Lower lobe of right lung (tissue), 2 donors: ENCODE measurements at regions not wholly inside any gene's neighbourhood (a gene's known extent, or its start where the extent isn't known, plus 50 kb on each side); places are given as distances from the start of the nearest gene placed in this dataset.

ENCODE experiments used
- ATAC-seq, 2 donors: fragments of 200-7000 bp; cut with Tn5 transposase; one replicate each; pipeline ENCODE4 v1.9.1; 2020 to 2022; ENCODE audit warnings: mild to moderate bottlenecking in 2 of 2, moderate library complexity in 2 of 2
- DNase-seq: peaks from one replicate; pipeline ENCODE4 v3.0.0-alpha.2; 2020
- H3K27ac ChIP-seq: fragments of 200-600 bp; one replicate; pipeline ENCODE4 v1.8.0; 2022
- H3K27me3 ChIP-seq: fragments of 200-600 bp; one replicate; pipeline ENCODE4 v1.8.0; 2022; ENCODE audit warnings: low read depth
- H3K36me3 ChIP-seq: fragments of 200-600 bp; one replicate; pipeline ENCODE4 v1.8.0; 2022; ENCODE audit warnings: mild to moderate bottlenecking
- H3K4me1 ChIP-seq: fragments of 200-600 bp; one replicate; pipeline ENCODE4 v1.8.0; 2022
- H3K4me3 ChIP-seq: fragments of 200-600 bp; one replicate; pipeline ENCODE4 v1.8.0; 2022; ENCODE audit warnings: mild to moderate bottlenecking
- H3K9me3 ChIP-seq: fragments of 200-600 bp; one replicate; pipeline ENCODE4 v1.8.0; 2022
- intact Hi-C: fragments of 100-400 bp; cut with DNase I; formaldehyde crosslinking; loops from one replicate; pipeline ENCODE4 v1.11.0; 2022
- TF ChIP-seq, protein P1 (sequence below): fragments of 200-600 bp; IDR thresholded peaks from one replicate; pipeline ENCODE4 v1.8.0; 2022; ENCODE audit warnings: antibody characterized with exemption, mild to moderate bottlenecking
- donor health status: DM: no; HTN: yes; CAD: no; lungs with severe emphysema.

DNA sequence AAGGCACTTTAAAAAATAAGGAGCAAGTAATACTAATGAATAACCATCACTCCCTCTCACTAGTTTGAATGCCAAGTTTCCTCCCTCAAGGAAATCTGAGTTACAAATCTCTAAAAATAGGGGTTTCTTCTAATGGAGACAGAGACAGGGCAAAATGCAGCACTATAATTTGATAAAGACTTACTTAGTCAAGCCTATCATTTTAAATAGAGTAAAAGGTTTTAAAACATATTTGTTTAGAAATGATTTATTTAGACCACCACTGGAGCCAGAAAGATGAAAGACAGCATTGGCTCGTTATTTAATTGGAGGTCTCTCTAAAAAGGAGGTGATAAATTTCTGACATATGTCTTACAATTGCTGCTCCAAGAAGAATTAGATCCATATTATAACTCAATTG is 228.7 kb downstream of the TLE1 start:
- H3K27ac ChIP-seq, result no peak overlapping the region
- no peaks in the 10 kb centered on the region for H3K36me3 ChIP-seq
- no peak overlapping the region for H3K4me3 ChIP-seq
- no peaks in the 10 kb centered on the region for H3K9me3 ChIP-seq
- DNase-seq (no peak), ATAC-seq (no peak)
- TF ChIP-seq, protein P1, sequence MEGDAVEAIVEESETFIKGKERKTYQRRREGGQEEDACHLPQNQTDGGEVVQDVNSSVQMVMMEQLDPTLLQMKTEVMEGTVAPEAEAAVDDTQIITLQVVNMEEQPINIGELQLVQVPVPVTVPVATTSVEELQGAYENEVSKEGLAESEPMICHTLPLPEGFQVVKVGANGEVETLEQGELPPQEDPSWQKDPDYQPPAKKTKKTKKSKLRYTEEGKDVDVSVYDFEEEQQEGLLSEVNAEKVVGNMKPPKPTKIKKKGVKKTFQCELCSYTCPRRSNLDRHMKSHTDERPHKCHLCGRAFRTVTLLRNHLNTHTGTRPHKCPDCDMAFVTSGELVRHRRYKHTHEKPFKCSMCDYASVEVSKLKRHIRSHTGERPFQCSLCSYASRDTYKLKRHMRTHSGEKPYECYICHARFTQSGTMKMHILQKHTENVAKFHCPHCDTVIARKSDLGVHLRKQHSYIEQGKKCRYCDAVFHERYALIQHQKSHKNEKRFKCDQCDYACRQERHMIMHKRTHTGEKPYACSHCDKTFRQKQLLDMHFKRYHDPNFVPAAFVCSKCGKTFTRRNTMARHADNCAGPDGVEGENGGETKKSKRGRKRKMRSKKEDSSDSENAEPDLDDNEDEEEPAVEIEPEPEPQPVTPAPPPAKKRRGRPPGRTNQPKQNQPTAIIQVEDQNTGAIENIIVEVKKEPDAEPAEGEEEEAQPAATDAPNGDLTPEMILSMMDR, result no peak
- intact Hi-C loops, result no loop called here
- no peaks in the 10 kb centered on the region for H3K27me3 ChIP-seq
- H3K4me1 ChIP-seq, result no peaks in the 10 kb centered on the region

DNA sequence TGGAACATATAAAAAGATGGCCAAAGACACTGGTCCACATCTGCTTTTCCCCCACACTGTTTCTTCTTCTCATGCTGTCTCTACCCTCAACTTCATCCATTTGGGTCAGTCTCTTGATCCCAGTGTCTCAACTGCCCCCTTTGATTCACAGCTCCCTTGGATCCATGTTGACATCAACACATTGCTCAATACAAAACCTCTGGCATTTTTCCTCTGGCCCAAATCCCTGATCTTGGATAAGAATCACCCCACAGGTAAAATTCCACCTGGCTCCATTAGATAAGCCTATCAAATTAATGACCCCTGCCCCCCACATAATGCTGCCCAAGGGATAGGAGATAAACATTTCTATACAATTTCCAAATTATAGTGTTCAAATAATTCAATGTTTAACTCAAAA is 229.8 kb downstream of the TLE1 start:
- no peak overlapping the region for H3K27ac ChIP-seq
- H3K27me3 ChIP-seq, result no peaks in the 10 kb centered on the region
- TF ChIP-seq, protein P1, result no peak
- H3K36me3 ChIP-seq, result no peaks in the 10 kb centered on the region
- intact Hi-C loops, result no loop called here
- ATAC-seq (no peak), DNase-seq (no peak)
- H3K9me3 ChIP-seq, result no peaks in the 10 kb centered on the region
- H3K4me3 ChIP-seq, result no peak overlapping the region
- H3K4me1 ChIP-seq, result no peaks in the 10 kb centered on the region

DNA sequence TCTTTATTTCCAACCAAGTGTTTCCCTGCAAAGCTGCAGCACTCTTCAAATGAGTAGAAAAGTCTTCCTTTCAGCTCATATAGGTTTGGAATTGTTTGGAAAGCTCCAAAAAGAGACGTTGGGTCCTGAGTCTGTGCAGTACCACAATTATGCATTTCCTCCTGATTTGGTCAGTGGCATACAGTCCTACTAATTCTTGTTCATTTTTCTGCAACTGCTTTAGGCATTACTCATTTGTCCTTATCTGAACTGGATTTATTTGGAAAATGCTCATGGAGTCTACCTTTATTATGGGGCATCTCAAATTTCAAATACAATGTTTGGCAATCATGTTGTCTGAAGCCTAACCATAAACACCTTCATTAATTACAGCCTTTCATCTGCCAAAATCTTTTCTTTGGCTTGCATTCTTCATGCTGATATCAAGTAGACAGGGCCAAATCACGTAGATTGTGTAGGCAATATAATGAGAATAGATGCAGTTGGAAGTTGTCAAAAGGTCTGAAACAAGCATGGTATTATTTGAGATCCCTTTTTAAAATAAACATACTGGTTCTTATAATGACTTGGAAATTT is 232.8 kb downstream of the TLE1 start:
- no peak for DNase-seq
- Histone ChIP-seq H3K27me3 (no peaks in the 10 kb centered on the region), H3K27ac (no peak overlapping the region), H3K4me1 (no peaks in the 10 kb centered on the region), H3K36me3 (no peaks in the 10 kb centered on the region), H3K4me3 (no peak overlapping the region), H3K9me3 (no peaks in the 10 kb centered on the region)
- intact Hi-C loops, result no loop called here
- ATAC-seq, result no peak
- TF ChIP-seq, protein P1, result no peak

DNA sequence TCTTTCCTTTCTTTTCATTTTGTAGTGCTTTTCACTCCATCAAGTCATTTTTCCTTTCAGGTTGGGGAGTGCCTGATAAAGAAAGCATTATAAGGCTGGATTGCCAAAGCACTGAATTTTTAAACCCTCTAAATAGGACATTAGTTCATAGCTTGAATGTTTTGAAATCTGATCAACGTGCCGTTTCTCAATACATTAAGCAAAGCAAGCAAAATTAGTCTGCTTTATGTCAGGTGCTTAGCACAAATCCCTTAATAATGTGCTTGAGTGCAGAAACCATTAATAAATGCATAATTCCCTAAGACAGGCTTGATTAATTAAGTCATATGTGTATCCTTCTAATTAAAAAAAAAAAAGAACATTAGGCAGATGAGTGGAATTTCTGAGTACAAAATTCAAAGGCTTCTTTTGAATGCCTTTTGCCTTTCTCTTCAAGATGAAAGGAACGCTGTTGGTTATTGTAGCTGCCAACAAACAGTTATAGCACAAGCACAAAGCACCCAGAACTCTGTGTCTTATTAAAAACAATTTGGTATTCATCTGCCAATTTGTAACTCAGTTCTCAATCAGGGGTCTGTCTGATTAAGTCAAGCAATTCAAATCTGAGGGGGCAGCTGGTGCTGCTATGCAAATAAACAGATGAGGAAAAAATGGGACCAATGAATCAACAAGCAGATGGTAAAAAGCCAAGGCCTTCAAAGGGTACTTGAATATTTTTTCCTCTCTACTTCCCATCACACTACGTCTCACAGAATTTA is 233.7 kb downstream of the TLE1 start:
- H3K27ac ChIP-seq, result no peak overlapping the region
- no peaks in the 10 kb centered on the region for H3K36me3 ChIP-seq
- no peak for ATAC-seq
- intact Hi-C loops, result no loop called here
- H3K4me3 ChIP-seq, result no peak overlapping the region
- no peaks in the 10 kb centered on the region for H3K9me3 ChIP-seq
- TF ChIP-seq, protein P1, result no peak
- no peaks in the 10 kb centered on the region for H3K27me3 ChIP-seq
- H3K4me1 ChIP-seq, result no peaks in the 10 kb centered on the region
- DNase-seq, result no peak

DNA sequence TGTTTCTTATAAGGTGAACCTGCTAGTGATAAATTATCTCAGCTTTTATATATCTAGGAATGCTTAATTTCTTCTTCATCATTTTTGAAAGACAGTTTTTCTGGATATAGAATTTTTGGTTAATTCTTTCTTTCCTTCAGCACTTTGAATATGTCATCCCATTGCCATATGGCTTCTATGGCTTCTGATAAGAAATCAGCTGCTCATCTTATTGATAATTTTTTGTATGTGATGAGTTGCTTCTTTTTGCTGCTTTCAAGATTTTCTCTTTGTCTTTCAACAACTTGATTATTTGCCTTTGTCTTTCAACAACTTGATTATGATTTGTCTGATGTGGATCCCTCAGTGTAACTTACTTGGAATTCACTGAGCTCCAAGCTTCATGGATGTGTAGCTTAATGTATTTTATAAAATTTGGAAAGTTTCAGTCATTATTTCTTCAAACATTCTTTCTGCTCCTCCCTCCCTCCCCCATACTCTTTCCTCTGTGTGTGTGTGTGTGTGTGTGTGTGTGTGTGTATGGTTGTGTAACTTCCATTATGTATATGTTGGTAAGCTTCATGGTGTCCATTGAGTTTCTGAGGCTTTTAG is 243.9 kb downstream of the TLE1 start:
- Histone ChIP-seq H3K27me3 (no peaks in the 10 kb centered on the region), H3K4me3 (no peak overlapping the region), H3K4me1 (no peaks in the 10 kb centered on the region), H3K9me3 (peaks cover 15% of the 10 kb centered on the region), H3K27ac (no peak overlapping the region), H3K36me3 (no peaks in the 10 kb centered on the region)
- intact Hi-C loops, result no loop called here
- TF ChIP-seq, protein P1, result no peak
- DNase-seq (no peak), ATAC-seq (no peak)
